ENCODE measurements at regions not wholly inside any gene's neighbourhood (a gene's known extent, or its start where the extent isn't known, plus 50 kb on each side); places are given as distances from the start of the nearest gene placed in this dataset.
"Not testable (repeated sequence)": the region's sequence is repeated elsewhere in the genome, so short reads cannot be mapped to it uniquely, and the experiment has no call there.

DNA sequence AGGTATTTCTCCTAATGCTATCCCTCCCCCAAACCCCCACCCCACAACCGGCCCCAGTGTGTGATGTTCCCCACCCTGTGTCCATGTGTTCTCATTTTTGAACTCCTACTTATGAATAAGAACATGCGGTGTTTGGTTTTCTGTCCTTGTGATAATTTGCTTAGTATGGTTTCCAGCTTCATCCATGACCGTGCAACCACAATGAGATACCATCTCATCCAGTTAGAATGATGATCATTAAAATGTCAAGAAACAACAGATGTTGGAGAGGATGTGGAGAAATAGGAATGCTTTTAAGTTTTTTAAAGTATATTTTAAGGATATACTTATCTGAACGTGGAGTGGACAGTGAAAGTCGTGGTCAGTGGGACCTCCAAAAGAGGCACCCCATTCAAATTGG, 745.0 kb upstream of the AMELY start:
- no peak for DNase-seq

DNA sequence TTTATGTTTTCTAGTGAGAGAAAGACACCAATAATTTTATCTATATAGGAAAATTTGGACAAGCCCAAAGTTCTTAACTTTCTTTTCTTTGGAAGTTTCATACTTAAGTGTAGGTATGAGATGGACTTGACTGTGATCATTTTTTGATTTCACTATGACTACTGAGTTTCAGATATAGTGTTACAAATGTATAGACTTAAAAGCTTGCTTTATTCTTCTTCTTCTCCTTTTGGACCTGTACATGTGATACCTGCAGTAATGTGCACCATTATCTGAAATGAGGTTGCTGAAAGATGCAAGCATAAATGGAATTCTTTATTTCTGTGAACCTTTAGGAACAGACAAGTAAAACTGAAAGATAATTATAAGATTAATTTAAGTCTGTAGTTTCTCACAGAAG, 743.4 kb upstream of the AMELY start:
- no peak for DNase-seq

DNA sequence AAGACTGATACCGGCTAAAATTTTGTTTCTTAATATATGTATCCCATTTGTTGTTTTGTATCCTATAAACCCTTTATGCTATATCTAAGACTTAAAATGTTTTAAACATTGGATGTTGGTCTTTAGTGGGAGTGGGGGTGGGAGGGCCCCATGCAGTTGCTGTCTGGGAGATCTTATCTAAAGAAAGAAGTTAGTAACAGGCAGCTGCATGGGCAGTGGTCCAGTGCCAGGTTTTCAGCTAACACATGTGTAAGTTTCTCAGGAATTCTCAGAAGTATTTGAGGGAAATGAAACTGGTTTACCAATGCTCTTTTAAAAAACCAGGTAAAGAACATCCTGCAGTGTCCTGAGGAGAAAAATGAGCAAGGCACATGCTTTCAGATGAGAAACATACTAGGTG, 738.3 kb upstream of the AMELY start:
- not testable (repeated sequence) for DNase-seq

Measured in occipital lobe (tissue), 1 donor.